Spleen (tissue), 7 donors: ENCODE measurements at regions not wholly inside any gene's neighbourhood (a gene's known extent, or its start where the extent isn't known, plus 50 kb on each side); places are given as distances from the start of the nearest gene placed in this dataset.

ENCODE experiments used
- CTCF ChIP-seq, 11 experiments: fragments of 200-600 bp in 7 of 11; fragments of 450-650 bp in 4 of 11; sonication (generic) in 4 of 11; IDR thresholded peaks in 8 of 11; conservative IDR thresholded peaks in 3 of 11; 1 replicate in 7 of 11; 2 replicates in 4 of 11; pipeline versions ENCODE4 v1.4.0 to v1.8.0; 2016 to 2021; ENCODE audit warnings: antibody characterized with exemption in 11 of 11, inconsistent platforms in 4 of 11, mild to moderate bottlenecking in 1 of 11
- POLR2A ChIP-seq, 3 donors: fragments of 450-650 bp; IDR thresholded peaks; one replicate each; pipeline ENCODE4 v1.5.1; 2017; ENCODE audit warnings: antibody characterized with exemption in 3 of 3, mild to moderate bottlenecking in 1 of 3
- POLR2AphosphoS5 ChIP-seq, 3 donors: sonication (generic); formaldehyde crosslinking; IDR thresholded peaks; one replicate each; pipeline ENCODE4 v1.5.1; 2017; ENCODE audit warnings: antibody characterized with exemption in 3 of 3
- donor health status: DM: no; HTN: no; CAD: no; lungs with moderate emphysema.
- donor health status: DM: no; HTN: no; CAD: no.
- donor health status: DM: no; HTN: no; CAD: no.

- TF ChIP-seq CTCF (IDR thresholded peaks at IDR 0.05 in 8 of 11, conservative IDR thresholded peaks at IDR 0.05 in 3 of 11) (no peak), POLR2AphosphoS5 (IDR thresholded peaks at IDR 0.05) (no peak), POLR2A (IDR thresholded peaks at IDR 0.05) (no peak)
Observed at GRCh38 chr6:68211242-68211795, 423.8 kb upstream of the ADGRB3 start.
